Lower lobe of right lung (tissue), 2 donors: ENCODE measurements at regions not wholly inside any gene's neighbourhood (a gene's known extent, or its start where the extent isn't known, plus 50 kb on each side); places are given as distances from the start of the nearest gene placed in this dataset.
"Not testable (repeated sequence)": the region's sequence is repeated elsewhere in the genome, so short reads cannot be mapped to it uniquely, and the experiment has no call there.

Source experiments
- ATAC-seq, 2 donors: fragments of 200-7000 bp; cut with Tn5 transposase; one replicate each; pipeline ENCODE4 v1.9.1; 2020 to 2022; ENCODE audit warnings: mild to moderate bottlenecking in 2 of 2, moderate library complexity in 2 of 2
- DNase-seq: peaks from one replicate; pipeline ENCODE4 v3.0.0-alpha.2; 2020
- H3K27ac ChIP-seq: fragments of 200-600 bp; one replicate; pipeline ENCODE4 v1.8.0; 2022
- H3K27me3 ChIP-seq: fragments of 200-600 bp; one replicate; pipeline ENCODE4 v1.8.0; 2022; ENCODE audit warnings: low read depth
- H3K36me3 ChIP-seq: fragments of 200-600 bp; one replicate; pipeline ENCODE4 v1.8.0; 2022; ENCODE audit warnings: mild to moderate bottlenecking
- H3K4me1 ChIP-seq: fragments of 200-600 bp; one replicate; pipeline ENCODE4 v1.8.0; 2022
- H3K4me3 ChIP-seq: fragments of 200-600 bp; one replicate; pipeline ENCODE4 v1.8.0; 2022; ENCODE audit warnings: mild to moderate bottlenecking
- H3K9me3 ChIP-seq: fragments of 200-600 bp; one replicate; pipeline ENCODE4 v1.8.0; 2022
- CTCF ChIP-seq: fragments of 200-600 bp; IDR thresholded peaks from one replicate; pipeline ENCODE4 v1.8.0; 2022; ENCODE audit warnings: antibody characterized with exemption, mild to moderate bottlenecking
- intact Hi-C: fragments of 100-400 bp; cut with DNase I; formaldehyde crosslinking; loops from one replicate; pipeline ENCODE4 v1.11.0; 2022
- donor health status: DM: no; HTN: yes; CAD: no; lungs with severe emphysema.

GRCh38 chr7:53470336-53470970, 435.0 kb downstream of the POM121L12 start:
- intact Hi-C loops = no loop called here
- no peak for TF ChIP-seq CTCF
- no peaks in the 10 kb centered on the region for H3K4me1 ChIP-seq
- H3K27ac ChIP-seq = no peak overlapping the region
- DNase-seq = no peak
- ATAC-seq = no peak
- H3K9me3 ChIP-seq = no peaks in the 10 kb centered on the region
- H3K36me3 ChIP-seq = no peaks in the 10 kb centered on the region
- H3K4me3 ChIP-seq = no peak overlapping the region
- H3K27me3 ChIP-seq = no peaks in the 10 kb centered on the region

GRCh38 chr7:53473371-53473770, 437.9 kb downstream of the POM121L12 start:
- H3K9me3 ChIP-seq = no peaks in the 10 kb centered on the region
- no peak for TF ChIP-seq CTCF
- H3K27ac ChIP-seq = no peak overlapping the region
- intact Hi-C loops = no loop called here
- no peaks in the 10 kb centered on the region for H3K4me1 ChIP-seq
- H3K27me3 ChIP-seq = no peaks in the 10 kb centered on the region
- ATAC-seq (no peak), DNase-seq (no peak)
- H3K36me3 ChIP-seq = no peaks in the 10 kb centered on the region
- no peak overlapping the region for H3K4me3 ChIP-seq

GRCh38 chr7:53475776-53476175, 440.3 kb downstream of the POM121L12 start:
- H3K9me3 ChIP-seq = no peaks in the 10 kb centered on the region
- TF ChIP-seq CTCF = no peak
- no peaks in the 10 kb centered on the region for H3K4me1 ChIP-seq
- no peak overlapping the region for H3K27ac ChIP-seq
- no peak overlapping the region for H3K4me3 ChIP-seq
- ATAC-seq = no peak
- H3K27me3 ChIP-seq = no peaks in the 10 kb centered on the region
- DNase-seq = no peak
- no peaks in the 10 kb centered on the region for H3K36me3 ChIP-seq
- intact Hi-C loops = no loop called here

GRCh38 chr7:53476566-53476965, 441.1 kb downstream of the POM121L12 start:
- H3K4me1 ChIP-seq = no peaks in the 10 kb centered on the region
- ATAC-seq (no peak), DNase-seq (no peak)
- H3K27me3 ChIP-seq = no peaks in the 10 kb centered on the region
- H3K36me3 ChIP-seq = no peaks in the 10 kb centered on the region
- H3K9me3 ChIP-seq = no peaks in the 10 kb centered on the region
- H3K27ac ChIP-seq = no peak overlapping the region
- intact Hi-C loops = no loop called here
- H3K4me3 ChIP-seq = no peak overlapping the region
- no peak for TF ChIP-seq CTCF

GRCh38 chr7:53485354-53485753, 449.9 kb downstream of the POM121L12 start:
- intact Hi-C loops = no loop called here
- ATAC-seq (no peak), DNase-seq (no peak)
- Histone ChIP-seq H3K9me3 (no peaks in the 10 kb centered on the region), H3K27me3 (no peaks in the 10 kb centered on the region), H3K27ac (no peak overlapping the region), H3K4me3 (no peak overlapping the region), H3K4me1 (no peaks in the 10 kb centered on the region), H3K36me3 (no peaks in the 10 kb centered on the region)
- no peak for TF ChIP-seq CTCF

- Histone ChIP-seq H3K27ac (no peak overlapping the region), H3K4me3 (no peak overlapping the region), H3K36me3 (no peaks in the 10 kb centered on the region), H3K9me3 (no peaks in the 10 kb centered on the region), H3K4me1 (no peaks in the 10 kb centered on the region), H3K27me3 (no peaks in the 10 kb centered on the region)
- no peak for DNase-seq
- TF ChIP-seq CTCF = no peak
- no peak for ATAC-seq
- intact Hi-C loops = no loop called here
Observed at GRCh38 chr7:53491051-53491450, 455.6 kb downstream of the POM121L12 start.

- intact Hi-C loops, H3K4me3 ChIP-seq, H3K9me3 ChIP-seq, H3K27me3 ChIP-seq, ATAC-seq, DNase-seq, H3K27ac ChIP-seq, H3K36me3 ChIP-seq, H3K4me1 ChIP-seq: not testable (repeated sequence)
Observed at GRCh38 chr7:53495181-53495580, 459.7 kb downstream of the POM121L12 start.
